Mammary epithelial cell (primary cell): ENCODE measurements at regions not wholly inside any gene's neighbourhood (a gene's known extent, or its start where the extent isn't known, plus 50 kb on each side); places are given as distances from the start of the nearest gene placed in this dataset.

Experiments used
- EZH2 ChIP-seq: IDR thresholded peaks from 2 replicates; pipeline ENCODE4 v1.6.1; 2012; ENCODE audit warnings: low read length, inconsistent platforms, borderline replicate concordance
- TF ChIP-seq, protein P1 (sequence below), 2 donors: IDR thresholded peaks in 1 of 2; conservative IDR thresholded peaks in 1 of 2; 2 replicates each; pipeline ENCODE4 v1.5.1; 2011 to 2012; ENCODE audit warnings: inconsistent platforms in 2 of 2, low read length in 2 of 2, mild to moderate bottlenecking in 2 of 2, control low read depth in 1 of 2, low read depth in 1 of 2; ENCODE audit not compliant: insufficient read depth in 1 of 2; ENCODE audit errors: extremely low read depth in 1 of 2

GRCh38 chr6:53439556-53439955 is 90.8 kb upstream of the ELOVL5 start:
- no peak for TF ChIP-seq EZH2
- TF ChIP-seq, protein P1, sequence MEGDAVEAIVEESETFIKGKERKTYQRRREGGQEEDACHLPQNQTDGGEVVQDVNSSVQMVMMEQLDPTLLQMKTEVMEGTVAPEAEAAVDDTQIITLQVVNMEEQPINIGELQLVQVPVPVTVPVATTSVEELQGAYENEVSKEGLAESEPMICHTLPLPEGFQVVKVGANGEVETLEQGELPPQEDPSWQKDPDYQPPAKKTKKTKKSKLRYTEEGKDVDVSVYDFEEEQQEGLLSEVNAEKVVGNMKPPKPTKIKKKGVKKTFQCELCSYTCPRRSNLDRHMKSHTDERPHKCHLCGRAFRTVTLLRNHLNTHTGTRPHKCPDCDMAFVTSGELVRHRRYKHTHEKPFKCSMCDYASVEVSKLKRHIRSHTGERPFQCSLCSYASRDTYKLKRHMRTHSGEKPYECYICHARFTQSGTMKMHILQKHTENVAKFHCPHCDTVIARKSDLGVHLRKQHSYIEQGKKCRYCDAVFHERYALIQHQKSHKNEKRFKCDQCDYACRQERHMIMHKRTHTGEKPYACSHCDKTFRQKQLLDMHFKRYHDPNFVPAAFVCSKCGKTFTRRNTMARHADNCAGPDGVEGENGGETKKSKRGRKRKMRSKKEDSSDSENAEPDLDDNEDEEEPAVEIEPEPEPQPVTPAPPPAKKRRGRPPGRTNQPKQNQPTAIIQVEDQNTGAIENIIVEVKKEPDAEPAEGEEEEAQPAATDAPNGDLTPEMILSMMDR (conservative IDR thresholded peaks at IDR 0.05 in 1 of 2, IDR thresholded peaks at IDR 0.05 in 1 of 2; ENCODE audit: extremely low read depth in 1 of 2, insufficient read depth in 1 of 2, low read depth in 1 of 2, low read length in 2 of 2) = no peak
